ENCODE measurements at regions not wholly inside any gene's neighbourhood (a gene's known extent, or its start where the extent isn't known, plus 50 kb on each side); places are given as distances from the start of the nearest gene placed in this dataset.

GRCh38 chr9:126126807-126127206, 199.8 kb upstream of the MVB12B start:
- 77% methylated on average over 5 of the region's 5 CpGs for WGBS
- peak; percentile 10 for DNase-seq (ENCODE audit: low spot score)
- Histone ChIP-seq H3K4me3 (ENCODE audit: low read depth in 1 of 3, low read length in 3 of 3) (no peak overlapping the region), H3K4me1 (ENCODE audit: control insufficient read depth in 4 of 4, insufficient read depth in 4 of 4, low read length in 3 of 4) (no peaks in the 10 kb centered on the region), H3K9me3 (ENCODE audit: control insufficient read depth in 4 of 4, low read length in 3 of 4) (peaks cover 0 to 6% (median 2%) of the 10 kb centered on the region in 4 donors), H3K36me3 (ENCODE audit: control insufficient read depth in 4 of 4, insufficient read depth in 3 of 4, low read depth in 1 of 4, low read length in 3 of 4) (no peaks in the 10 kb centered on the region), H3K27ac (ENCODE audit: low read depth in 1 of 2, low read length in 2 of 2) (no peak overlapping the region), H3K27me3 (ENCODE audit: control insufficient read depth in 4 of 4, insufficient read depth in 4 of 4, low read length in 3 of 4) (peaks cover 0 to 2% (median 0%) of the 10 kb centered on the region in 4 donors), H3K9ac (ENCODE audit: low read depth in 1 of 2, low read length in 2 of 2) (no peak overlapping the region)
- no peak for TF ChIP-seq HNF4G (IDR thresholded peaks at IDR 0.05)
- TF ChIP-seq ATF3 (IDR thresholded peaks at IDR 0.05): no peak
- no peak for TF ChIP-seq REST (IDR thresholded peaks at IDR 0.05)
- no peak for TF ChIP-seq NR2F2 (IDR thresholded peaks at IDR 0.05)
- no peak for TF ChIP-seq GABPA (IDR thresholded peaks at IDR 0.05 in 1 of 2, conservative IDR thresholded peaks at IDR 0.05 in 1 of 2)
- no peak for TF ChIP-seq MAX (IDR thresholded peaks at IDR 0.05)
- TF ChIP-seq CTCF (IDR thresholded peaks at IDR 0.05; ENCODE audit: low read depth, low read length, missing input control): no peak
- TF ChIP-seq HNF4A (conservative IDR thresholded peaks at IDR 0.05): no peak

- peaks cover 0 to 2% (median 0%) of the 10 kb centered on the region in 4 donors for H3K27me3 ChIP-seq (ENCODE audit: control insufficient read depth in 4 of 4, insufficient read depth in 4 of 4, low read length in 3 of 4)
- no peaks in the 10 kb centered on the region for H3K36me3 ChIP-seq (ENCODE audit: control insufficient read depth in 4 of 4, insufficient read depth in 3 of 4, low read depth in 1 of 4, low read length in 3 of 4)
- H3K4me1 ChIP-seq (ENCODE audit: control insufficient read depth in 4 of 4, insufficient read depth in 4 of 4, low read length in 3 of 4): no peaks in the 10 kb centered on the region
- H3K9me3 ChIP-seq (ENCODE audit: control insufficient read depth in 4 of 4, low read length in 3 of 4): peaks cover 0 to 2% (median under 1%) of the 10 kb centered on the region in 4 donors
- DNase-seq (ENCODE audit: low spot score): peak; percentile 13
- 70% methylated on average over 5 of the region's 5 CpGs for WGBS
- H3K27ac ChIP-seq (ENCODE audit: low read depth in 1 of 2, low read length in 2 of 2): no peak overlapping the region
- no peak overlapping the region for H3K4me3 ChIP-seq (ENCODE audit: low read depth in 1 of 3, low read length in 3 of 3)
- no peak overlapping the region for H3K9ac ChIP-seq (ENCODE audit: low read depth in 1 of 2, low read length in 2 of 2)
- TF ChIP-seq GABPA (IDR thresholded peaks at IDR 0.05 in 1 of 2, conservative IDR thresholded peaks at IDR 0.05 in 1 of 2) (no peak), FOXA2 (IDR thresholded peaks at IDR 0.05) (no peak), ATF3 (IDR thresholded peaks at IDR 0.05) (no peak), SP1 (IDR thresholded peaks at IDR 0.05) (no peak), EGR1 (IDR thresholded peaks at IDR 0.05; ENCODE audit: low read depth in 2 of 2) (no peak), RAD21 (IDR thresholded peaks at IDR 0.05) (no peak), HNF4A (conservative IDR thresholded peaks at IDR 0.05) (no peak), MAX (IDR thresholded peaks at IDR 0.05) (no peak), NR2F2 (IDR thresholded peaks at IDR 0.05) (no peak), HNF4G (IDR thresholded peaks at IDR 0.05) (no peak), RXRA (IDR thresholded peaks at IDR 0.05) (no peak), TAF1 (conservative IDR thresholded peaks at IDR 0.05) (no peak), YY1 (IDR thresholded peaks at IDR 0.05) (no peak), REST (IDR thresholded peaks at IDR 0.05) (no peak), FOXA1 (IDR thresholded peaks at IDR 0.05) (no peak), ZBTB33 (IDR thresholded peaks at IDR 0.05) (no peak), JUND (IDR thresholded peaks at IDR 0.05) (no peak)
These were observed 199.0 kb upstream of the MVB12B start for GRCh38 chr9:126127591-126127990.
